Thyroid gland (tissue), 4 donors: ENCODE measurements at regions not wholly inside any gene's neighbourhood (a gene's known extent, or its start where the extent isn't known, plus 50 kb on each side); places are given as distances from the start of the nearest gene placed in this dataset.

ENCODE experiments used
- CTCF ChIP-seq, 6 experiments: fragments of 200-600 bp in 3 of 6; fragments of 450-650 bp in 3 of 6; sonication (generic) in 3 of 6; IDR thresholded peaks; one replicate each; pipeline ENCODE4 v1.5.1; 2016 to 2019; ENCODE audit warnings: antibody characterized with exemption in 6 of 6, mild to moderate bottlenecking in 2 of 6, inconsistent platforms in 1 of 6, moderate library complexity in 1 of 6
- POLR2A ChIP-seq, 2 donors: fragments of 450-650 bp; IDR thresholded peaks; one replicate each; pipeline ENCODE4 v1.6.1; 2017; ENCODE audit warnings: antibody characterized with exemption in 2 of 2, mild to moderate bottlenecking in 2 of 2, moderate library complexity in 1 of 2

- TF ChIP-seq CTCF (IDR thresholded peaks at IDR 0.05) (no peak), POLR2A (IDR thresholded peaks at IDR 0.05) (no peak)
These were observed 205.4 kb upstream of the CST7 start for GRCh38 chr20:24743641-24744040.
